GM21360 (cell line): ENCODE measurements at regions not wholly inside any gene's neighbourhood (a gene's known extent, or its start where the extent isn't known, plus 50 kb on each side); places are given as distances from the start of the nearest gene placed in this dataset.

Experiments used
- ATAC-seq: cut with Tn5 transposase; IDR thresholded peaks from one replicate; pipeline ENCODE4 v1.9.1; 2021; ENCODE audit warnings: mild to moderate bottlenecking, moderate library complexity; ENCODE audit not compliant: unreplicated experiment

DNA sequence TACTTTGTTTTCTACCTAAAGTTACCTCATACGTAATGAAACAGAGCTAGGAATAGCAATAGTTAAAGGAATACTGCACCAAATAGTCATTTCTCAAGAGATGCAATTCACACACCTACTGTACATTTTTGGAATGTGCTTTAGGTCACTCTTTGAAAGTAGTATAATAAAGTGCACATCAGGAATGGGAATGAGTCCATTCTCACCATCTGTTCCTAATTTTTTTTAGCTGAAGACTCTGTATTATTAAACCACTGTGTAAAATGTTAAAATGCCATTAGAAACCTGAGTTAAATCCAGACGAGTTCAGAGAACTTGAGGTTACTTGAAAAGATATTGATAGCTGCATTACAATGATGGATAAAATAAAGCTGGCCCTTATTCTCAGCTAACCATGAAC lies 51.9 kb upstream of the EPHA7 start:
- ATAC-seq = no peak
